Uterus (tissue), 3 donors: ENCODE measurements at regions not wholly inside any gene's neighbourhood (a gene's known extent, or its start where the extent isn't known, plus 50 kb on each side); places are given as distances from the start of the nearest gene placed in this dataset.
"Not testable (repeated sequence)": the region's sequence is repeated elsewhere in the genome, so short reads cannot be mapped to it uniquely, and the experiment has no call there.

Experiments used
- DNase-seq, 2 donors: peaks; one replicate each; pipeline ENCODE4 v3.0.0-alpha.2; 2019 to 2020
- H3K27ac ChIP-seq, 2 donors: fragments of 200-600 bp; sonication (generic); 1 replicate in 1 of 2; 2 replicates in 1 of 2; pipeline ENCODE4 v1.5.1; 2016 to 2018
- H3K27me3 ChIP-seq, 2 donors: fragments of 200-600 bp; sonication (generic); one replicate each; pipeline ENCODE4 v1.5.1; 2018 to 2019; ENCODE audit warnings: control low read depth in 1 of 2
- H3K36me3 ChIP-seq, 2 donors: fragments of 200-600 bp; sonication (generic); one replicate each; pipeline ENCODE4 v1.5.1; 2019; ENCODE audit warnings: control low read depth in 1 of 2
- H3K4me1 ChIP-seq, 2 donors: fragments of 200-600 bp; sonication (generic); one replicate each; pipeline ENCODE4 v1.5.1; 2018 to 2019; ENCODE audit warnings: control low read depth in 1 of 2
- H3K4me3 ChIP-seq, 2 donors: fragments of 200-600 bp; sonication (generic); 1 replicate in 1 of 2; 2 replicates in 1 of 2; pipeline ENCODE4 v1.5.1; 2018 to 2019; ENCODE audit warnings: mild to moderate bottlenecking in 1 of 2
- H3K9me3 ChIP-seq, 2 donors: fragments of 200-600 bp; sonication (generic); one replicate each; pipeline ENCODE4 v1.5.1; 2019; ENCODE audit warnings: control low read depth in 1 of 2
- CTCF ChIP-seq, 4 experiments: fragments of 200-600 bp in 2 of 4; fragments of 450-650 bp in 2 of 4; sonication (generic) in 2 of 4; IDR thresholded peaks; one replicate each; pipeline ENCODE4 v1.5.1; 2016 to 2019; ENCODE audit warnings: antibody characterized with exemption in 4 of 4, mild to moderate bottlenecking in 2 of 4, moderate library complexity in 1 of 4
- POLR2A ChIP-seq, 2 donors: fragments of 450-650 bp; IDR thresholded peaks; one replicate each; pipeline ENCODE4 v1.6.1; 2016; ENCODE audit warnings: antibody characterized with exemption in 2 of 2, mild to moderate bottlenecking in 1 of 2, moderate library complexity in 1 of 2
- intact Hi-C: fragments of 100-400 bp; cut with DNase I; formaldehyde crosslinking; loops from one replicate; pipeline ENCODE4 v1.15.1; 2023; ENCODE audit warnings: low total_unique reads
- donor health status: DM: yes; HTN: yes; CAD: no.

GRCh38 chr12:107513636-107514400 is 171.8 kb upstream of the PWP1 start:
- H3K27me3 ChIP-seq: no peaks in the 10 kb centered on the region
- H3K27ac ChIP-seq: no peak overlapping the region
- H3K9me3 ChIP-seq: no peaks in the 10 kb centered on the region
- DNase-seq: no peak
- H3K4me1 ChIP-seq: no peaks in the 10 kb centered on the region
- no peaks in the 10 kb centered on the region for H3K36me3 ChIP-seq
- intact Hi-C loops: no loop called here
- TF ChIP-seq POLR2A (IDR thresholded peaks at IDR 0.05): no peak
- no peak for TF ChIP-seq CTCF (IDR thresholded peaks at IDR 0.05)
- H3K4me3 ChIP-seq: no peak overlapping the region

- Histone ChIP-seq H3K27ac (no peak overlapping the region), H3K4me3 (no peak overlapping the region), H3K27me3 (no peaks in the 10 kb centered on the region), H3K4me1 (no peaks in the 10 kb centered on the region), H3K36me3 (no peaks in the 10 kb centered on the region), H3K9me3 (no peaks in the 10 kb centered on the region)
- intact Hi-C loops: no loop called here
- DNase-seq: no peak
- TF ChIP-seq POLR2A (IDR thresholded peaks at IDR 0.05) (no peak), CTCF (IDR thresholded peaks at IDR 0.05) (no peak)
These were observed 170.6 kb upstream of the PWP1 start for GRCh38 chr12:107514887-107515445.

GRCh38 chr12:107515446-107515958 is 170.1 kb upstream of the PWP1 start:
- Histone ChIP-seq H3K27ac (no peak overlapping the region), H3K36me3 (no peaks in the 10 kb centered on the region), H3K4me3 (no peak overlapping the region), H3K9me3 (no peaks in the 10 kb centered on the region), H3K4me1 (no peaks in the 10 kb centered on the region), H3K27me3 (no peaks in the 10 kb centered on the region)
- DNase-seq: no peak
- intact Hi-C loops: no loop called here
- TF ChIP-seq POLR2A (IDR thresholded peaks at IDR 0.05) (no peak), CTCF (IDR thresholded peaks at IDR 0.05) (no peak)

GRCh38 chr12:107517816-107518215 is 167.8 kb upstream of the PWP1 start:
- H3K27ac ChIP-seq, DNase-seq, H3K27me3 ChIP-seq, H3K36me3 ChIP-seq, H3K4me1 ChIP-seq, H3K9me3 ChIP-seq, H3K4me3 ChIP-seq, intact Hi-C loops: not testable (repeated sequence)

- no peak for DNase-seq
- no peaks in the 10 kb centered on the region for H3K4me1 ChIP-seq
These were observed 166.7 kb upstream of the PWP1 start for GRCh38 chr12:107518868-107519267.

More at GRCh38 chr12:107518868-107519267, 166.7 kb upstream of the PWP1 start:
- Histone ChIP-seq H3K9me3 (no peaks in the 10 kb centered on the region), H3K4me3 (no peak overlapping the region), H3K27ac (no peak overlapping the region), H3K36me3 (no peaks in the 10 kb centered on the region), H3K27me3 (no peaks in the 10 kb centered on the region)
- intact Hi-C loops: no loop called here
- TF ChIP-seq CTCF (IDR thresholded peaks at IDR 0.05) (no peak), POLR2A (IDR thresholded peaks at IDR 0.05) (no peak)
